Kidney (tissue), 13 donors: ENCODE measurements at regions not wholly inside any gene's neighbourhood (a gene's known extent, or its start where the extent isn't known, plus 50 kb on each side); places are given as distances from the start of the nearest gene placed in this dataset.
"Not testable (repeated sequence)": the region's sequence is repeated elsewhere in the genome, so short reads cannot be mapped to it uniquely, and the experiment has no call there.

Source experiments
- DNase-seq, 5 donors: peaks; one replicate each; pipeline ENCODE4 v3.0.0-alpha.2; 2013 to 2020
- FAIRE-seq: peaks from 2 replicates; lab custom pipeline; 2012; peaks lifted over from hg19 to GRCh38; lab: Jason Lieb, UNC
- H3K27ac ChIP-seq, 2 donors: one replicate each; pipeline ENCODE4 v1.7.0; 2013; ENCODE audit warnings: low read depth in 2 of 2, low read length in 2 of 2, inconsistent platforms in 1 of 2
- H3K27me3 ChIP-seq: one replicate; pipeline ENCODE4 v1.7.1; 2013; ENCODE audit warnings: low read length, inconsistent platforms; ENCODE audit not compliant: control insufficient read depth, insufficient read depth
- H3K36me3 ChIP-seq, 3 donors: one replicate each; pipeline versions ENCODE4 v1.7.0 to v1.7.1; 2013; ENCODE audit warnings: low read length in 3 of 3, control low read depth in 1 of 3, inconsistent platforms in 1 of 3; ENCODE audit not compliant: insufficient read depth in 3 of 3, control insufficient read depth in 2 of 3
- H3K4me1 ChIP-seq, 3 donors: one replicate each; pipeline versions ENCODE4 v1.7.0 to v1.7.1; 2013; ENCODE audit warnings: low read length in 3 of 3, inconsistent platforms in 1 of 3, low read depth in 1 of 3; ENCODE audit not compliant: control insufficient read depth in 2 of 3, insufficient read depth in 2 of 3
- H3K4me3 ChIP-seq, 3 donors: one replicate each; pipeline versions ENCODE4 v1.7.0 to v1.8.1; 2013; ENCODE audit warnings: low read length in 3 of 3, control low read depth in 1 of 3, inconsistent platforms in 1 of 3
- H3K9ac ChIP-seq, 3 donors: one replicate each; pipeline versions ENCODE4 v1.7.0 to v1.7.1; 2013; ENCODE audit warnings: low read length in 3 of 3, control low read depth in 1 of 3, inconsistent platforms in 1 of 3
- H3K9me3 ChIP-seq, 3 donors: one replicate each; pipeline versions ENCODE4 v1.7.0 to v1.7.1; 2013; ENCODE audit warnings: low read length in 3 of 3, control low read depth in 1 of 3, inconsistent platforms in 1 of 3; ENCODE audit not compliant: control insufficient read depth in 2 of 3, insufficient read depth in 1 of 3
- CTCF ChIP-seq: IDR thresholded peaks from 3 replicates; pipeline ENCODE4 v1.5.1; 2012; ENCODE audit warnings: mild to moderate bottlenecking, moderate library complexity, borderline replicate concordance; ENCODE audit not compliant: insufficient read depth; ENCODE audit errors: extremely low read depth
- intact Hi-C: fragments of 100-400 bp; cut with DNase I; formaldehyde crosslinking; loops from one replicate; pipeline ENCODE4 v1.11.1; 2022
- donor health status: control.
- donor health status: control.
- donor health status: control.
- donor health status: control.
- donor health status: control.
- donor health status: DM: yes; HTN: yes; CAD: no.
- donor health status: Normal renal cell carcinoma (clear cell type).

DNA sequence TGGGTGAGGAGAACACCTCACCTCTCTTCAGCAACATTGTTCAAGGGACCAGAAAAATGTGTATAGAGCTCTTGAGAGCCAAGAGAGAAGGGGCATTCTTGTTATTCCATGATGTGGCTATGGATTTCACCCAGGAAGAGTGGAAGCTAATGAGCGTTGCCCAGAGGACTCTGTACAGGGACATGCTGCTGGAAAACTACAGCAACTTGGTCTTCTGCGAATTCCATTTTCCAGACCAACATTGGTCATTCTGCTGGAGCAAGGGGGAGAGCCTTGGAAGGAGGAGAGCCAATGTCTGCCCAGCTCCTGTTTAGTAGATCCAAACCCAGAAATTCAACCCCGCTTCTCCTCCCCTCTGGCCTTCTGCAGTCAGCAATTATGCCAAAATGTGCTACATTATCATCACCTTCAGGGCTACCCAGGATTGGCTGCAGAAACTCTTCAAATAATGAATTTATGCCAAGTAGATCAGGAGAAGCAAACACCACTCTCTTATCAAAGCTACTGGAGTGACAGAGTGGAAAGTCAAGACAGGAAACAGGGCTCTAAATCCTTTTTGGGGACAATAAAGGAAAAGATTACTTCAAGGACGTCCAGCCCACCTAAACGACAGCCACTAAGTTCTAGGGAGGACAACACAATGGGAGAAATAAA lies 707.5 kb upstream of the LUZP2 start:
- Histone ChIP-seq H3K4me1 (no peaks in the 10 kb centered on the region), H3K9me3 (no peaks in the 10 kb centered on the region), H3K9ac (no peak overlapping the region), H3K27ac (no peak overlapping the region), H3K4me3 (no peak overlapping the region), H3K27me3 (no peaks in the 10 kb centered on the region), H3K36me3 (no peaks in the 10 kb centered on the region)
- DNase-seq (no peak), FAIRE-seq (no peak)
- intact Hi-C loops: no loop called here
- TF ChIP-seq CTCF: no peak

- intact Hi-C loops: no loop called here
- Histone ChIP-seq H3K9me3 (no peaks in the 10 kb centered on the region), H3K4me1 (no peaks in the 10 kb centered on the region), H3K27me3 (no peaks in the 10 kb centered on the region), H3K9ac (no peak overlapping the region), H3K4me3 (no peak overlapping the region), H3K36me3 (no peaks in the 10 kb centered on the region), H3K27ac (no peak overlapping the region)
- TF ChIP-seq CTCF: no peak
- no peak for DNase-seq
- FAIRE-seq: no peak
Measured at GRCh38 chr11:23789938-23790371, 706.9 kb upstream of the LUZP2 start.

GRCh38 chr11:23797624-23798419 lies 699.0 kb upstream of the LUZP2 start:
- Histone ChIP-seq H3K27ac (no peak overlapping the region), H3K36me3 (no peaks in the 10 kb centered on the region), H3K4me1 (no peaks in the 10 kb centered on the region), H3K27me3 (no peaks in the 10 kb centered on the region), H3K9ac (no peak overlapping the region), H3K4me3 (no peak overlapping the region), H3K9me3 (no peaks in the 10 kb centered on the region)
- no peak for TF ChIP-seq CTCF
- DNase-seq (no peak), FAIRE-seq (no peak)
- intact Hi-C loops: no loop called here

DNA sequence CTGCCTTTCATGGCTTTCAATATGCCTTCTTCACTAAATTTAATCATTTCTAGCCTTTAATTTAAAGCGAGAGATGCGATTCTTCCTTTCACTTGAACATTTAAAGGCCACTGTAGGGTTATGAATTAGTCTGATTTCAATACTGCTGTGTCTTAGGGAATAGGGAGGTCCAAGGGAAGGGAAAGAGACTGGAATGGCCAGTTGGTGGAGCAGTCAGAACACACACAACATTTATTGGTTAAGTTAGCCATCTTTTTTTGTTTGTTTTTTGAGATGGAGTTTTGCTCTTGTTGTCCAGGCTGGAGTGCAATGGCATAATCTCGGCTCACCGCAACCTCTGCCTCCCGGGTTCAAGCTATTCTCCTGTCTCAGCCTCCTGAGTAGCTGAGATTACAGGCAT lies 662.5 kb upstream of the LUZP2 start:
- intact Hi-C loops, H3K27ac ChIP-seq, H3K9ac ChIP-seq, H3K4me3 ChIP-seq, H3K36me3 ChIP-seq, FAIRE-seq, H3K27me3 ChIP-seq, DNase-seq, H3K4me1 ChIP-seq, H3K9me3 ChIP-seq: not testable (repeated sequence)
